GM12878 (cell line): ENCODE measurements at regions not wholly inside any gene's neighbourhood (a gene's known extent, or its start where the extent isn't known, plus 50 kb on each side); places are given as distances from the start of the nearest gene placed in this dataset.

Source experiments
- ATAC-seq: fragments of 200-7000 bp; cut with Tn5 transposase; 3 replicates; pipeline ENCODE4 v1.9.1; 2020; ENCODE audit warnings: mild to moderate bottlenecking, moderate library complexity
- BruUV-seq: library from RNA; stranded (reverse); fragments of 400-500 nt; replicated peaks from 2 replicates; lab custom pipeline; 2021; lab: Mats Ljungman, UMichigan
- CTCF ChIA-PET: fragments of 300-600 bp; sonication (Branson Sonifier 250); formaldehyde crosslinking; extraction: SDS; loops from one replicate; lab custom pipeline; 2021; ENCODE audit warnings: inconsistent platforms; lab: Yijun Ruan, JAX
- POLR2A ChIA-PET: fragments of 350-600 bp; formaldehyde crosslinking; extraction: SDS; loops from one replicate; lab custom pipeline; 2021; ENCODE audit warnings: inconsistent platforms; lab: Charles Lee
- RAD21 ChIA-PET: fragments of 300-600 bp; sonication (Branson Sonifier 250); formaldehyde crosslinking; loops from one replicate; lab custom pipeline; 2023; ENCODE audit warnings: antibody characterized with exemption; ENCODE audit not compliant: unreplicated experiment; lab: Charles Lee
- SMC1A ChIA-PET: fragments of 300-600 bp; sonication (Branson Sonifier 250); formaldehyde crosslinking; loops from one replicate; lab custom pipeline; 2023; ENCODE audit not compliant: unreplicated experiment, uncharacterized antibody; lab: Charles Lee
- DNase-seq: peaks from one replicate; pipeline ENCODE4 v3.0.0-alpha.2; 2011; ENCODE audit warnings: low read depth, low spot score
- FAIRE-seq: peaks from 3 replicates; lab custom pipeline; 2011; peaks lifted over from hg19 to GRCh38; lab: Jason Lieb, UNC
- H2AFZ ChIP-seq: 2 replicates; pipeline ENCODE4 v1.6.0; 2011; ENCODE audit warnings: low read depth, low read length, control low read depth; ENCODE audit not compliant: control insufficient read depth
- H3K27ac ChIP-seq: 2 replicates; pipeline ENCODE4 v1.5.1; 2011; ENCODE audit warnings: control low read depth; ENCODE audit not compliant: control insufficient read depth, insufficient read depth
- H3K27me3 ChIP-seq, 2 experiments: replicated peaks in 1 of 2; 2 replicates each; pipeline versions ENCODE4 v1.6.0 to v1.6.1; 2011; ENCODE audit warnings: low read length in 1 of 2; ENCODE audit not compliant: control insufficient read depth in 2 of 2, insufficient read depth in 2 of 2
- H3K36me3 ChIP-seq, 2 experiments: 2 replicates each; pipeline ENCODE4 v1.5.1; 2011; ENCODE audit warnings: low read length in 1 of 2; ENCODE audit not compliant: control insufficient read depth in 2 of 2, insufficient read depth in 2 of 2
- H3K4me1 ChIP-seq: 2 replicates; pipeline ENCODE4 v1.6.1; 2011; ENCODE audit warnings: mild to moderate bottlenecking, low read length, moderate library complexity, mixed read lengths; ENCODE audit not compliant: control insufficient read depth, insufficient read depth
- H3K4me2 ChIP-seq: 2 replicates; pipeline ENCODE4 v1.6.0; 2011; ENCODE audit warnings: control low read depth; ENCODE audit not compliant: control insufficient read depth, insufficient read depth
- H3K4me3 ChIP-seq: fragments of 200-600 bp; sonication (generic); 2 replicates; pipeline ENCODE4 v1.5.1; 2016
- H3K79me2 ChIP-seq: 2 replicates; pipeline ENCODE4 v1.6.0; 2011; ENCODE audit warnings: low read length; ENCODE audit not compliant: control insufficient read depth, insufficient read depth
- H3K9ac ChIP-seq: 2 replicates; pipeline ENCODE4 v1.8.0; 2011; ENCODE audit warnings: low read length, control low read depth, mixed read lengths; ENCODE audit not compliant: control insufficient read depth, insufficient read depth
- H3K9me3 ChIP-seq: replicated peaks from 3 replicates; pipeline ENCODE4 v1.5.1; 2011; ENCODE audit warnings: mild to moderate bottlenecking, low read length; ENCODE audit not compliant: control insufficient read depth, insufficient read depth
- H4K20me1 ChIP-seq: 2 replicates; pipeline ENCODE4 v1.6.0; 2011; ENCODE audit not compliant: control insufficient read depth, insufficient read depth
- BHLHE40 ChIP-seq, 2 experiments: fragments of 450-650 bp in 1 of 2; IDR thresholded peaks; 2 replicates each; pipeline ENCODE4 v1.6.1; 2011 to 2017; ENCODE audit warnings: low read depth in 2 of 2, borderline replicate concordance in 1 of 2, improper control_type of control experiment in 1 of 2, low read length in 1 of 2, mild to moderate bottlenecking in 1 of 2
- CBX3 ChIP-seq: fragments of 200-600 bp; sonication (generic); IDR thresholded peaks from 2 replicates; pipeline ENCODE4 v1.6.1; 2016; ENCODE audit warnings: low read depth, borderline replicate concordance
- CEBPZ ChIP-seq: fragments of 150-350 bp; IDR thresholded peaks from 2 replicates; pipeline ENCODE4 v1.6.1; 2016; ENCODE audit warnings: low read depth, low read length
- EZH2 ChIP-seq: IDR thresholded peaks from 2 replicates; pipeline ENCODE4 v1.6.1; 2012; ENCODE audit warnings: low read depth, mild to moderate bottlenecking, control low read depth, inconsistent platforms, low read length, borderline replicate concordance; ENCODE audit not compliant: control insufficient read depth
- FOXK2 ChIP-seq: fragments of 450-650 bp; IDR thresholded peaks from 2 replicates; pipeline ENCODE4 v1.6.1; 2017; ENCODE audit warnings: mild to moderate bottlenecking, moderate library complexity
- FOXM1 ChIP-seq: IDR thresholded peaks from 2 replicates; pipeline ENCODE4 v1.6.1; 2012; ENCODE audit warnings: low read depth, mild to moderate bottlenecking, inconsistent platforms, low read length, moderate library complexity
- KDM1A ChIP-seq: fragments of 200-600 bp; sonication (generic); IDR thresholded peaks from 2 replicates; pipeline ENCODE4 v1.6.1; 2016; ENCODE audit warnings: borderline replicate concordance
- MTA3 ChIP-seq: IDR thresholded peaks from 2 replicates; pipeline ENCODE4 v1.6.1; 2012; ENCODE audit warnings: low read length, inconsistent platforms, borderline replicate concordance
- NFYA ChIP-seq: IDR thresholded peaks from 2 replicates; pipeline ENCODE4 v1.6.1; 2011; ENCODE audit warnings: low read depth, mild to moderate bottlenecking, low read length, improper control_type of control experiment, borderline replicate concordance
- PAX5 ChIP-seq: IDR thresholded peaks from 2 replicates; pipeline ENCODE4 v1.6.1; 2011; ENCODE audit warnings: low read depth, low read length, borderline replicate concordance
- RELB ChIP-seq: fragments of 450-650 bp; IDR thresholded peaks from 2 replicates; pipeline ENCODE4 v1.6.1; 2017; ENCODE audit warnings: low read depth, mild to moderate bottlenecking, moderate library complexity
- SREBF1 ChIP-seq: IDR thresholded peaks from 2 replicates; pipeline ENCODE4 v1.6.1; 2012; ENCODE audit warnings: mild to moderate bottlenecking, low read length
- ZNF384 ChIP-seq: IDR thresholded peaks from 2 replicates; pipeline ENCODE4 v1.6.1; 2012; ENCODE audit warnings: low read depth, mild to moderate bottlenecking, low read length, improper control_type of control experiment, borderline replicate concordance
- ZNF622 ChIP-seq: fragments of 450-650 bp; IDR thresholded peaks from 2 replicates; pipeline ENCODE4 v1.6.1; 2017; ENCODE audit warnings: mild to moderate bottlenecking, inconsistent platforms
- WGBS: methylation state at CpG from one replicate; pipeline ENCODE4 v1.1.6; 2016; ENCODE audit warnings: low lambda C conversion rate; ENCODE audit not compliant: insufficient replicate concordance, insufficient coverage; ENCODE audit errors: missing lambda C conversion rate; 5-methylcytosine and 5-hydroxymethylcytosine counted together
- in situ Hi-C: fragments of 300-500 bp; cut with MboI; formaldehyde crosslinking; loops from 9 replicates; pipeline ENCODE4 v1.14.3; 2018; ENCODE audit warnings: mixed read lengths
- intact Hi-C: fragments of 100-400 bp; cut with micrococcal nuclease; formaldehyde crosslinking; loops from one replicate; pipeline ENCODE4 v1.14.2; 2022; ENCODE audit not compliant: unreplicated experiment
- TF ChIP-seq, protein P1 (sequence below): fragments of 450-650 bp; IDR thresholded peaks from 2 replicates; pipeline ENCODE4 v1.6.1; 2017; ENCODE audit warnings: antibody characterized with exemption, mild to moderate bottlenecking, moderate library complexity

DNA sequence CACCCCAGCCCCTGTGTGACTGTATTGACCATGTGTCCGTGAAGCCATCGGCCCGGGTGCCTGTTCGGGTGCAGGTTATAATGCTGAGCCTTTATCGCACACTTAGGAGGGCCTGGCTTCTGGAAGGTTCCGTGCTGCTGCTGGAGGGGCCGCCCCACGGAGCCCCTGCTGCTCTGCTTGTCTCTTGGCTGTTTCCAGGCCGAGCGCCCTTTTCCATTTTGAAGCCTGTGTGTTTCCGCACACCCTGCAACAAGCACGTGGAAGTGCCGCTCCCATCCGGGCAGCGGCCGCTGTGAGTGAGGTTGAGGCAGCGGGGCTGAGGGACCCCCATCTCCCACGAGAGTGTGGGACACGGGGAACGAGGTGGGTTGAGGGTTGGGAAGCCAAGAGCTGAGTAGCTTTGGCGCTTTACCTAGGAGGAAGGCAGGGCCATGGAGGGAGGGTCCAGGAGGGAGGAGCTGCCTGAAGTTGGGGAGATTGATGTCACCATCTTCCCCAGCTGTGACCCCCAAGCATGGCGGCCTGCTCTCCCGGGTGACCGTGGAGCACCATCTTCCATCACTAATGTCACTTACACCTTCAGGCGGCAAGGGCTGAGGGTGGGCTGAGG is 200.1 kb upstream of the GSE1 start:
- in situ Hi-C loops: no loop called here
- no peaks in the 10 kb centered on the region for H3K79me2 ChIP-seq
- H3K4me1 ChIP-seq: no peaks in the 10 kb centered on the region
- no peaks in the 10 kb centered on the region for H3K27me3 ChIP-seq
- ChIA-PET RAD21 (no interaction called here), CTCF (no interaction called here), SMC1A (no interaction called here), POLR2A (no interaction called here)
- DNase-seq (no peak), ATAC-seq (no peak), FAIRE-seq (no peak)
- no peaks in the 10 kb centered on the region for H3K36me3 ChIP-seq
- H3K9me3 ChIP-seq: no peaks in the 10 kb centered on the region; the same call in 2 of the 3 replicates
- BruUV-seq: no TSS peak
- intact Hi-C loops: no loop called here
- no peaks in the 10 kb centered on the region for H4K20me1 ChIP-seq
- no peak overlapping the region for H3K4me3 ChIP-seq
- H2AFZ ChIP-seq: no peak overlapping the region
- no peak overlapping the region for H3K27ac ChIP-seq
- H3K4me2 ChIP-seq: no peak overlapping the region
- H3K9ac ChIP-seq: no peak overlapping the region
- WGBS: 76% methylated on average over 25 of the region's 25 CpGs
- TF ChIP-seq BHLHE40 (IDR thresholded peaks at IDR 0.05; ENCODE audit: borderline replicate concordance in 1 of 2, low read depth in 2 of 2, low read length in 1 of 2): no peak
- TF ChIP-seq CBX3: no peak
- TF ChIP-seq ZNF384: no peak
- no peak for TF ChIP-seq CEBPZ
- no peak for TF ChIP-seq KDM1A
- TF ChIP-seq EZH2: no peak
- no peak for TF ChIP-seq NFYA
- TF ChIP-seq MTA3: no peak
- TF ChIP-seq FOXM1: no peak
- no peak for TF ChIP-seq FOXK2
- TF ChIP-seq, protein P1, sequence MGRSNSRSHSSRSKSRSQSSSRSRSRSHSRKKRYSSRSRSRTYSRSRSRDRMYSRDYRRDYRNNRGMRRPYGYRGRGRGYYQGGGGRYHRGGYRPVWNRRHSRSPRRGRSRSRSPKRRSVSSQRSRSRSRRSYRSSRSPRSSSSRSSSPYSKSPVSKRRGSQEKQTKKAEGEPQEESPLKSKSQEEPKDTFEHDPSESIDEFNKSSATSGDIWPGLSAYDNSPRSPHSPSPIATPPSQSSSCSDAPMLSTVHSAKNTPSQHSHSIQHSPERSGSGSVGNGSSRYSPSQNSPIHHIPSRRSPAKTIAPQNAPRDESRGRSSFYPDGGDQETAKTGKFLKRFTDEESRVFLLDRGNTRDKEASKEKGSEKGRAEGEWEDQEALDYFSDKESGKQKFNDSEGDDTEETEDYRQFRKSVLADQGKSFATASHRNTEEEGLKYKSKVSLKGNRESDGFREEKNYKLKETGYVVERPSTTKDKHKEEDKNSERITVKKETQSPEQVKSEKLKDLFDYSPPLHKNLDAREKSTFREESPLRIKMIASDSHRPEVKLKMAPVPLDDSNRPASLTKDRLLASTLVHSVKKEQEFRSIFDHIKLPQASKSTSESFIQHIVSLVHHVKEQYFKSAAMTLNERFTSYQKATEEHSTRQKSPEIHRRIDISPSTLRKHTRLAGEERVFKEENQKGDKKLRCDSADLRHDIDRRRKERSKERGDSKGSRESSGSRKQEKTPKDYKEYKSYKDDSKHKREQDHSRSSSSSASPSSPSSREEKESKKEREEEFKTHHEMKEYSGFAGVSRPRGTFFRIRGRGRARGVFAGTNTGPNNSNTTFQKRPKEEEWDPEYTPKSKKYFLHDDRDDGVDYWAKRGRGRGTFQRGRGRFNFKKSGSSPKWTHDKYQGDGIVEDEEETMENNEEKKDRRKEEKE: no peak
- TF ChIP-seq ZNF622: no peak
- TF ChIP-seq SREBF1: no peak
- TF ChIP-seq PAX5: no peak
- TF ChIP-seq RELB: no peak
